LHCN-M2 (cell line): ENCODE measurements at regions not wholly inside any gene's neighbourhood (a gene's known extent, or its start where the extent isn't known, plus 50 kb on each side); places are given as distances from the start of the nearest gene placed in this dataset.

Source experiments
- DNase-seq: peaks from one replicate; pipeline ENCODE4 v3.0.0-alpha.2; 2012; ENCODE audit warnings: low read depth

GRCh38 chr13:78020861-78021260, 102.2 kb upstream of the EDNRB start:
- DNase-seq: peak; percentile 31

GRCh38 chr13:78015782-78016181, 97.2 kb upstream of the EDNRB start:
- DNase-seq: no peak

GRCh38 chr13:78012046-78012445, 93.4 kb upstream of the EDNRB start:
- DNase-seq: no peak

GRCh38 chr13:78004821-78005220, 86.2 kb upstream of the EDNRB start:
- DNase-seq: no peak

GRCh38 chr13:77999746-78000145, 81.1 kb upstream of the EDNRB start:
- no peak for DNase-seq

GRCh38 chr13:77994166-77994565, 75.5 kb upstream of the EDNRB start:
- DNase-seq: peak; percentile 6

GRCh38 chr13:77991003-77991402, 72.4 kb upstream of the EDNRB start:
- DNase-seq: no peak

- DNase-seq: no peak
These were observed 70.7 kb upstream of the EDNRB start for GRCh38 chr13:77989281-77989680.

- no peak for DNase-seq
These were observed 69.7 kb upstream of the EDNRB start for GRCh38 chr13:77988355-77988754.

- no peak for DNase-seq
These were observed 68.1 kb upstream of the EDNRB start for GRCh38 chr13:77986713-77987112.

- DNase-seq: no peak
These were observed 67.4 kb upstream of the EDNRB start for GRCh38 chr13:77985866-77986636.

- peak; percentile 40 for DNase-seq
These were observed 62.8 kb upstream of the EDNRB start for GRCh38 chr13:77981281-77981881.

GRCh38 chr13:77980592-77980991, 62.0 kb upstream of the EDNRB start:
- DNase-seq: peak; percentile 81

GRCh38 chr13:77979721-77980385, 61.2 kb upstream of the EDNRB start:
- DNase-seq: peak; percentile 10

GRCh38 chr13:77975358-77976042, 56.9 kb upstream of the EDNRB start:
- no peak for DNase-seq

- no peak for DNase-seq
These were observed 50.7 kb upstream of the EDNRB start for GRCh38 chr13:77969299-77969698.
